PC-9 (cell line): ENCODE measurements at regions not wholly inside any gene's neighbourhood (a gene's known extent, or its start where the extent isn't known, plus 50 kb on each side); places are given as distances from the start of the nearest gene placed in this dataset.

Experiments used
- BruUV-seq: library from RNA; stranded (reverse); fragments of 400-500 nt; replicated peaks from 2 replicates; lab custom pipeline; 2021; lab: Mats Ljungman, UMichigan
- CTCF ChIA-PET: fragments of 300-600 bp; sonication (Branson Sonifier 250); formaldehyde crosslinking; loops from one replicate; lab custom pipeline; 2022; ENCODE audit warnings: antibody characterized with exemption; lab: Charles Lee
- POLR2A ChIA-PET: fragments of 300-600 bp; sonication (Branson Sonifier 250); formaldehyde crosslinking; loops from one replicate; lab custom pipeline; 2022; ENCODE audit warnings: antibody characterized with exemption; ENCODE audit not compliant: unreplicated experiment; lab: Charles Lee
- DNase-seq, 2 experiments: peaks; one replicate each; pipeline versions ENCODE4 v3.0.0 to v3.0.0-alpha.2; 2015 to 2022; ENCODE audit warnings: mixed read lengths in 1 of 2
- H2AFZ ChIP-seq: fragments of 200-600 bp; sonication (generic); 2 replicates; pipeline ENCODE4 v1.8.1; 2017; ENCODE audit warnings: antibody characterized with exemption
- H3F3A ChIP-seq: fragments of 200-600 bp; sonication (generic); 2 replicates; pipeline ENCODE4 v1.8.1; 2017; ENCODE audit warnings: antibody characterized with exemption, mild to moderate bottlenecking, low read depth; ENCODE audit not compliant: insufficient read depth
- H3K27ac ChIP-seq: fragments of 200-600 bp; sonication (generic); 2 replicates; pipeline ENCODE4 v1.6.1; 2016; ENCODE audit warnings: mixed run types
- H3K27me3 ChIP-seq: fragments of 200-600 bp; sonication (generic); 2 replicates; pipeline ENCODE4 v1.6.1; 2016; ENCODE audit warnings: low read depth, mixed run types; ENCODE audit not compliant: insufficient read depth
- H3K36me3 ChIP-seq: fragments of 200-600 bp; sonication (generic); 2 replicates; pipeline ENCODE4 v1.6.1; 2016; ENCODE audit warnings: low read depth, mixed run types
- H3K4me1 ChIP-seq: fragments of 200-600 bp; sonication (generic); replicated peaks from 2 replicates; pipeline ENCODE4 v1.6.1; 2016; ENCODE audit warnings: mixed run types; ENCODE audit not compliant: insufficient read depth
- H3K4me2 ChIP-seq: fragments of 200-600 bp; sonication (generic); 2 replicates; pipeline ENCODE4 v1.6.1; 2017; ENCODE audit warnings: mixed run types
- H3K4me3 ChIP-seq: fragments of 200-600 bp; sonication (generic); 2 replicates; pipeline ENCODE4 v1.6.1; 2016; ENCODE audit warnings: mixed run types
- H3K79me2 ChIP-seq: fragments of 200-600 bp; sonication (generic); 2 replicates; pipeline ENCODE4 v1.6.1; 2017; ENCODE audit warnings: low read depth, mixed run types
- H3K9me2 ChIP-seq: fragments of 200-600 bp; sonication (generic); 2 replicates; pipeline ENCODE4 v1.8.1; 2017; ENCODE audit warnings: mild to moderate bottlenecking; ENCODE audit not compliant: insufficient read depth
- H3K9me3 ChIP-seq: fragments of 200-600 bp; sonication (generic); 2 replicates; pipeline ENCODE4 v1.8.1; 2016; ENCODE audit warnings: low read depth; ENCODE audit not compliant: insufficient read depth
- H4K20me1 ChIP-seq: fragments of 200-600 bp; sonication (generic); 2 replicates; pipeline ENCODE4 v1.8.1; 2017; ENCODE audit not compliant: insufficient read depth
- CTCF ChIP-seq: fragments of 200-600 bp; sonication (generic); conservative IDR thresholded peaks from 2 replicates; pipeline ENCODE4 v1.6.1; 2017; ENCODE audit warnings: mixed run types, antibody characterized with exemption, mild to moderate bottlenecking, moderate library complexity
- EZH2 ChIP-seq: fragments of 200-600 bp; sonication (generic); IDR thresholded peaks from 2 replicates; pipeline ENCODE4 v1.8.0; 2017; ENCODE audit warnings: antibody characterized with exemption, low read depth
- intact Hi-C: fragments of 100-400 bp; cut with micrococcal nuclease; formaldehyde crosslinking; loops from one replicate; pipeline ENCODE4 v1.10.0; 2022; ENCODE audit not compliant: unreplicated experiment

GRCh38 chr18:24778810-24779418, 318.5 kb downstream of the HRH4 start:
- H4K20me1 ChIP-seq, result no peaks in the 10 kb centered on the region
- TF ChIP-seq EZH2 (no peak), CTCF (no peak)
- no peaks in the 10 kb centered on the region for H3K36me3 ChIP-seq
- H2AFZ ChIP-seq, result no peak overlapping the region
- no peaks in the 10 kb centered on the region for H3K4me1 ChIP-seq
- no TSS peak for BruUV-seq
- no peaks in the 10 kb centered on the region for H3F3A ChIP-seq
- H3K27me3 ChIP-seq, result peaks cover 6% of the 10 kb centered on the region; the same call in 1 of the 2 replicates
- no peaks in the 10 kb centered on the region for H3K9me2 ChIP-seq
- H3K4me3 ChIP-seq, result no peak overlapping the region
- ChIA-PET CTCF (no interaction called here), POLR2A (no interaction called here)
- no peak overlapping the region for H3K4me2 ChIP-seq
- intact Hi-C loops, result no loop called here
- H3K27ac ChIP-seq, result no peak overlapping the region
- no peak for DNase-seq
- H3K9me3 ChIP-seq, result no peaks in the 10 kb centered on the region
- H3K79me2 ChIP-seq, result no peaks in the 10 kb centered on the region

- H3K79me2 ChIP-seq, result no peaks in the 10 kb centered on the region
- no TSS peak for BruUV-seq
- POLR2A ChIA-PET, result interaction anchor here (0.6 kb wide), 1 partner anchor 133 kb away, joined by 3 read pairs; no protein-coding TSS in a partner anchor
- H2AFZ ChIP-seq, result no peak overlapping the region
- intact Hi-C loops, result no loop called here
- no peak overlapping the region for H3K27ac ChIP-seq
- no peak overlapping the region for H3K4me2 ChIP-seq
- H3K9me2 ChIP-seq, result no peaks in the 10 kb centered on the region
- H3K4me3 ChIP-seq, result no peak overlapping the region
- DNase-seq, result no peak
- H3K36me3 ChIP-seq, result no peaks in the 10 kb centered on the region
- H3K27me3 ChIP-seq, result peaks cover 6% of the 10 kb centered on the region; the same call in 1 of the 2 replicates
- H3K9me3 ChIP-seq, result no peaks in the 10 kb centered on the region
- CTCF ChIA-PET, result no interaction called here
- H3F3A ChIP-seq, result no peaks in the 10 kb centered on the region
- no peaks in the 10 kb centered on the region for H3K4me1 ChIP-seq
- TF ChIP-seq EZH2, result no peak
- TF ChIP-seq CTCF, result no peak
- H4K20me1 ChIP-seq, result no peaks in the 10 kb centered on the region
Measured at GRCh38 chr18:24782566-24782965, 322.1 kb downstream of the HRH4 start.

GRCh38 chr18:24785019-24785418, 324.6 kb downstream of the HRH4 start:
- Histone ChIP-seq H4K20me1 (no peaks in the 10 kb centered on the region), H3K27me3 (peaks cover 6% of the 10 kb centered on the region; the same call in 1 of the 2 replicates), H3K9me3 (no peaks in the 10 kb centered on the region), H3K4me2 (no peak overlapping the region), H3K27ac (no peak overlapping the region), H3K4me3 (no peak overlapping the region), H3F3A (no peaks in the 10 kb centered on the region), H3K9me2 (no peaks in the 10 kb centered on the region), H3K4me1 (no peaks in the 10 kb centered on the region), H3K36me3 (no peaks in the 10 kb centered on the region), H2AFZ (no peak overlapping the region), H3K79me2 (no peaks in the 10 kb centered on the region)
- DNase-seq, result no peak
- ChIA-PET CTCF (no interaction called here), POLR2A (no interaction called here)
- TF ChIP-seq CTCF (no peak), EZH2 (no peak)
- no TSS peak for BruUV-seq
- intact Hi-C loops, result no loop called here
